Middle frontal gyrus (tissue), 1 donor: ENCODE measurements at regions not wholly inside any gene's neighbourhood (a gene's known extent, or its start where the extent isn't known, plus 50 kb on each side); places are given as distances from the start of the nearest gene placed in this dataset.

Experiments used
- DNase-seq: peaks from one replicate; pipeline ENCODE4 v3.0.0-alpha.2; 2015; ENCODE audit warnings: low spot score; ENCODE audit errors: extremely low spot score

GRCh38 chr14:66341239-66341638 lies 144.9 kb upstream of the CCDC196 start:
- no peak for DNase-seq

- no peak for DNase-seq
These were observed 140.2 kb upstream of the CCDC196 start for GRCh38 chr14:66345986-66346385.

DNA sequence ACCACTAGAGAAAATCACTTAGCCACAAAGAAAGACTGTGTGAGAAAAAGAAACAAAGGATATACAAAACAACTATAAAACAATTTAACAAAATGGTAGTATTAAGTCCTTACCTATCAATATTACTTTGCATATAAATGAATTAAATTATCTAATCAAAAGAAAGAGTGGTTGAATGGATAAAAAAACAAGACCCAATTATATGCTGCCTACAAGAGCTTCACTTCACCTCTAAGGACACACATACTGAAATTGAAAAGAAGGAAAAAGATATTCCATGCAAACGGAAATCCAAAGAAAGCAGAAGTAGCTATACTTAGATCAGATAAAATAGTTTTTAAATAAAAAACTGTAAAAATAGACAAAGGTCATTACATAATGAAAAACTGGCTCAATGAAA lies 134.9 kb upstream of the CCDC196 start:
- DNase-seq: no peak

DNA sequence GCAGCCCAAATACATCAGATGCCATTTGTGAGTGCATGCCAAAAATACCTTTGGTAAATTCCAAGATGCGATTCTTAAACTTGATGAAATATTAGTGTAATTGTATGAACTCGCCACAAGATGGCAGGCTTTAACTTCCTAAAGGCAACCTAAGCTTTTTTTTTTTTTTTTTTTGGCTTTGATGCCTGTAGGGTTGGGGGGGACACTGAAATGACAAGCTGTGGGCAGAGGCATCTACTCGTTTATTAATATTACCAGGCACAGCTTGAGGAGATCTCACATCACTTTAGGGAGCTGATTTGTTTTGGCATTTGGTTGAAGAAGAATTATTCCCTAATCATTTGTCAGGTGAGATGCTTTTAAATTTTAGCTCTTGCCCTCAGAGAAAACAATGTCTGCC lies 126.7 kb upstream of the CCDC196 start:
- DNase-seq: peak; percentile 37

- no peak for DNase-seq
These were observed 125.7 kb upstream of the CCDC196 start for GRCh38 chr14:66360366-66360926.

DNA sequence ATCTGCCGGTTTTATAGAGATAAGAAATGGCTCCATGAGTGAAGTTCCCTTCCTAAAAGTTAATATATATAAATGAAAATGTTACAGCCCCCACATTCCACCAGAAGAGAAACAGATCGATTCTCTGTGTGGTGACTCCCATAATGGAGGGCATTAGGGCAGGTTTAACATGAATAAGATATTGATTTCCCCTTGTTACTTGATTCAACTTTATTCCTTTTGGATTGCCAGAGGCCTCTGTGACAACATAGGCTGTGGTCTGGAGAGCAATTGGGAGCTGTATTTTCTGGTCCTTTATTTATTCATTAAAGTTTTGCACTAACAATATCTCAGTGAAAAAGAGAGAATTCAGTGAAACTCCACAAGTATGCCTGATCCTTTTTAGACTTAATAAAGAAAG lies 125.2 kb upstream of the CCDC196 start:
- no peak for DNase-seq

DNA sequence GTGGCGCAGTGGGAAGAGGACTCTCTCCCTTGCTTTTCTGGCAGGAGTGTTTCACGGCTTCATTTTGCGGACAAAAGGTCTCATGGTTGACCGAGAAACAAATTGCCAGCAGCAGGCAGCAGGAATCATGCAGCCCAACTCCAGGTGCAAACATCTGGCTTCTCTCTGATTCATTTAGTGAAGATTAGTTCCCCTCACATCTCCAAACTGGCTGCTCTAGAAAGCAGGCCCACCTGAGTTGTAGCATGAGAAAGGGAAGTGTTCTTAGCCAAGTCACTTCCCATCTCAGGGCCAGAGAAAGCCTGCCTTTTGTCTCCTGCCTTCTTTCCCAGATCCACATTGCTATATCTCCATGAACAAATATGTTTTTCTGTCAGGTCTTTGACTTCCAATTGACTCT lies 120.8 kb upstream of the CCDC196 start:
- no peak for DNase-seq

- DNase-seq: no peak
These were observed 116.9 kb upstream of the CCDC196 start for GRCh38 chr14:66369157-66369697.

DNA sequence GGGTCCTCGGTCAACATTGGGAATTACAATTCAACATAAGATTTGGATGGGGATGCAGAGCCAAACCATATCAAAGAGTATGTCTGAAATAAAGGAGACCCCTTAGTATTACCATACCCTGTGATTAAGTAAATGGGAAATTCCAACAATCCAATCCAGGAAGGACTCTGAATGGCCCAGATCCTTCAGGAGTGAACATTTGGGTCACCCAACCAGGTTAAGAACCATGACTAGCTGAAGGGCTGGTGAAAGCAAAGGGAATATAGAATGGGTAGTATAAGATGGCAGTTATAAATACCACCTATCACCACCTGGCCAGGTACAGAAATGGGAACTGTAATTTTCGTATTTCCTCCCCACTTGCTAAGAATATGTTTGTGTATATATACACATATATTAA lies 114.4 kb upstream of the CCDC196 start:
- DNase-seq: no peak

DNA sequence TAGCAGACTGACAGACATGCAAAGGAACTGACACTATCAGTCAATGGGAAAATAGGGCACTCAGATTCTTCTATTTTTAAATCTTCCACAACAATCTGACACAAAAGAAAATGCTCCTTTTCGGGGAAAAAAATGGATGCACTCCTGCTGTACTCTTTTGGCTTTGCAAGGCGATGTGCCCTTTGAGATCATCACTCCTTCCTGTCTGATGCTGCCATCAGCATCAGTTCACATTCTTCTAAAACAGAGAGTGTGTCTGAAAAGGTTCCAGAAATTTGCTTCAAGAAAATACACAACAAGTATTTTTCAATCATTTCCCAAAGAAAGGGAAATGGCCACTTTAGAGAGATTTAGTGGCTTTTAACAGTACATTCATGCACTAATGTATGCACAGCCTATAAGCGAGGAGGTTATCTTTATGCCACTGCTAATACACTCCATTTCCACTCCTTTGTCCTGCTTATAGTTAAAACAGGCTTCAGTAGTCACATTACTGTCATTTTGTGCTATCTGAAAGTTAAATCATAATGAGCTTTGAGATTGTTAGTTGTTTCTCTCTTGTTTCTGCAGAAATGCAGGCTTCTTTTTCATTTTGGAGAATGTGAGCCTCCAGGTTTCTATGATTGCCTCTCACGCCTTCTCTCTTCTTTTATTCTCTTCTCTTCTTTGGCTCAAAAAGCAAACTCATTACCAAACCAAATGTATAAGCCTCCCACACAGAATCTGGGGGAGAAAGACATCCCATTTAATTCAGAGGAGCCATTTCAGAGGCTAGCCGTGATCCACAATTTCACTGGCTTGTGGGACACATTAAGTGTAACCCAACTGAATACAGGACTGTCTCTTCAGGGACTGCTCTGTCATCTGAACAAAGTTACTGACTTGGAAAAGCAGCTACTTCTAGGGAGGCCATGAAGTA lies 110.9 kb upstream of the CCDC196 start:
- no peak for DNase-seq

DNA sequence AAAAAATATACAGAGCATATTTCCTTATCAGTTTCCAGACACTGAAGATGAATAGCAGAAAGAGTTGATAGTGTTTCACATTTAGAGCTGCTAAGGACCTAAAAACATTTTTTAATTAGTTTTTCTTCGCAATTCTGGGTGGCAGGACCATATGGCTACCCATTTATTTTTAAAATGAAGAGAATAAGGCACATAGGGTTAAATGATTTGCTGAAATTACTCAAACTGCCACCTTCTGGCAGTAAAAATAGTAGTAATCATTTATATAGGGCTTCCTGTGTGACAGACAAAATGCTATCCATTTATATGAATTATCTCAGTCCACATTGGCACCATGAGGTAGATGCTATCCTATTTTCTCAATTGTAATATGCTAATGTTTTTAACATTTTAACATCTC lies 108.6 kb upstream of the CCDC196 start:
- no peak for DNase-seq

GRCh38 chr14:66378712-66379505 lies 107.3 kb upstream of the CCDC196 start:
- no peak for DNase-seq

DNA sequence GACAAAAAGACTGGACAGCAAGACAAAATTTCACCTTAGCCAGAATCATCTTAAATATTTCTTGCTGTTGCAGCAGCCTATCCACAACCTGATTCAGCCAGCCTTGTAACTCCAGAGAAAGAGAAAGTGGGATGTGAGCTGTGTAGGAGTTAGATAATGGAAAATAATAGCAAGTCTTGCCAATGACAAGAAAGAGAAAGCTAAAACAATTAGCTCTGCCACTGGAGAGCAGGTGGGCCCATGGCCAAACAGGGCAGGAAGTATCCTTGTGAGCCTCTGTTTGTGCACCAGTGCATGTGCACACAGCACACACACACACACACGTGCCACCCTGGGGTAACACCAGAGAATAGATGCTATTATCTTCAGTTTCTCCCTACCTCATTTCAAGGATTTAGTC lies 106.0 kb upstream of the CCDC196 start:
- no peak for DNase-seq

DNA sequence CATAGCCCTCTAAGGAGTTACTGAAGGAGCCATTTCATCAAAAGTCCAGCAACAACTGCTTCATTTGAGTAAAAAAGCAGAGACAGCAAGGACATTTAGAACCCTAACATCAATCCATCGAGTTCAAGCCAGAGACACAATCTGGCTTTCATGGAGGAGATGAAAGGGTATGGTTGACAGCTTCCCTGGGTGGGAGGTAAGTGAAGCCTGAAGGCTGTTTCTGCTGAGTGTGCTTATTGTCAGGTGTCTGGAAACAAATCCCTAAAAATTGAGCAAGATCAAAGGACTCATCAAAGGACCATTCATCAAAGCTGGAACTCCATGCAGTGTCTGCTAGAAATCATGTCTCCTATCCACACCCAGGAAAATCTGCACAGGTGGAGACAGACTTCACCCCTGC lies 104.4 kb upstream of the CCDC196 start:
- DNase-seq: no peak

DNA sequence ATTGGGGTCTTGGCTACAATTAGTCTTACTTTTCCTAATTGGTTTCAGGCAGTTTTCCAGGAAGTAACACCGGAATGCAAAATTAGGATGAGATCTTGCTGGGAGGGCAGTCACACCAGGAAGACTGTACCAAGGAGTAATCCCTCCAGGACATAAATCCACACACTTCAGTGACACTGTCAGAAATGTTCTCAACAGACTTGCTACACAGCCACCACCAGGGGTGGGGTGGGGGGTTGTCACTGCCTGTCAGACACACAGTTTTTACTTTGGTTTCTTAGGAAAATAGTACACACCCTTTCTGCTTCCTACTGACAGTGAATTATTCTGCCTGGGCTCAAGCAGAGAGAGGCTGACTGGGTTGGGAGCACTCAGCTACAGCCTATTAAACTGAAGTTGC lies 102.9 kb upstream of the CCDC196 start:
- no peak for DNase-seq

- no peak for DNase-seq
These were observed 102.4 kb upstream of the CCDC196 start for GRCh38 chr14:66383771-66384170.

DNA sequence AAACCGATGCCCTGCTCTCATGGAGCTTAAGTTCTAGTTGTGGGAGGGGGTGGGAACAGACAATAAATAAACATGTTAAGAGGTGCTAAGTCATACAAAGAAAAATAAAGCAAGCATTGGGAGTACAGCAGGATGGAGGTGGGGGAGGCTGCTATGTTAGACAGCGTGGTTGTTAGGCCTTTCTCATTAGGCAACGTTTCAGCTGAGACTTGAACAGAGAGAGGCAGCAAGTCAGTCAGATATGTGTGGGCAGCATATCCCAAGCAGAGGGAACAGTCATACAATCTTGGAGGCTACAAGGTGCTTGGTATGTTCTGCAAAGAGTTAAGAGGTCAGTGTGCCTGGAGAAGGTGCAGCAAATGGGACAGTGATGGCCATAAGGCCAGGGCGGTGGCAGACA lies 97.7 kb upstream of the CCDC196 start:
- no peak for DNase-seq

DNA sequence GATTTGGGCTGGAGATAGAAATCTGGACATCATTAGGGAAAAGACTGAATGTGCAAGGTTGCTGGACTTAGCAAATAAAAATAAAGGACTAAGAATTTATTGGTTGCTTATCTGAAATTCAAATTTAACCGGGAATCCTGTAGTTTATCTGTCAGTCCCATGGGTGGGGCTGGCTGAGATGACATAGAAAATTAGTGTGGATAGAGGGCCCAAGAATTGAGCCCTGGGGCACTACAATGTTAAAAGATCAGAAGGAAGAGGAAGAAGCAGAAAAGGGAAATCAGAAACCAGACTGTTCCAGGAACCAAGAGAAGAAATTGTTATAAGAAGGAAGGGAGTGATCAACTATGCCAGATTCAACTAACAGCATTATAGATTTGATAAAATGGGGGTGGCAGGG lies 96.7 kb upstream of the CCDC196 start:
- no peak for DNase-seq

GRCh38 chr14:66395300-66395699 lies 90.9 kb upstream of the CCDC196 start:
- no peak for DNase-seq

DNA sequence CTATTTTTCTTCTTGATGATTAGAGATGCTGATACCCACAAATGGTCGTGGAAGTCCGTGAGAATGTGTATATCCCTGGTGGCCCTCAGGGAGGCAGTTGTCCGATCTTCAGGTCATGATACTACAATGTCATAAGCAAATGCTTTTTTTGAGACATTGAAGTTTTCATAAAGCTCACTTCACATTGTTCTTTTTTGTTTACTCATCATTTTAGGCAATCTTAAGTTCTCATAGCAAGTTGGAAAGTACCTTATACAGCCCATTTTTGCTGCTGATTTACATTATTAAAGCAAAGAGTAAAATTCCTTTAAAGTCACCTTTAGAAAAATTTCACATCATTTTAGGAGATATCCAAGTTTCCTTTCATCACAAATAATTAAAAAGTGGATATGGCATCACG lies 90.0 kb upstream of the CCDC196 start:
- DNase-seq: no peak

DNA sequence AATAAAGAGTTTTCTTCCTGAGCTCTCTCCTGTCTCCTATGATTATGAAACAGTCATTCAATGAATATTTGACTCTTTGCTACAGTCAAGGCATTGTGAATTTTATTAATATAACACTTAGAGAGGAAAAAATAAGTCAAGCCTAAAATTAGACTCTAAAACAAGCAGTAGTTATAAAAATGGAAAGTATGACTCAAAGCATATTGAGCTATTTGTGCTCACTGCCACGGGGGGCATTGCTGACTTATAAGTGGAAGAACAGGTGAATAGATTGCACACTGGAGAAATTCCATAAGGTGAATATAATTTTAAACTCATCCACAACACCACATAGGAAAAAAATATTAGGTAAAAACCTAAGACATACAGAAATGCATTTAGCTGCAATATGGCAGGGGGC lies 87.7 kb upstream of the CCDC196 start:
- no peak for DNase-seq
